Type B pancreatic cell (in vitro differentiated cells): ENCODE measurements at regions not wholly inside any gene's neighbourhood (a gene's known extent, or its start where the extent isn't known, plus 50 kb on each side); places are given as distances from the start of the nearest gene placed in this dataset.
"Not testable (repeated sequence)": the region's sequence is repeated elsewhere in the genome, so short reads cannot be mapped to it uniquely, and the experiment has no call there.

Experiments used
- DNase-seq: peaks from one replicate; pipeline ENCODE4 v3.0.0; 2021; ENCODE audit warnings: mixed read lengths; ENCODE audit not compliant: unreplicated experiment; ENCODE audit errors: extremely low spot score
- H3K27ac Mint-ChIP-seq: 2 replicates; pipeline ENCODE4 v1.8.0; 2021; ENCODE audit warnings: mild to moderate bottlenecking, mixed read lengths
- H3K27me3 Mint-ChIP-seq: 2 replicates; pipeline ENCODE4 v1.8.0; 2021; ENCODE audit warnings: mixed read lengths
- H3K36me3 Mint-ChIP-seq: 2 replicates; pipeline ENCODE4 v1.8.0; 2021; ENCODE audit warnings: mixed read lengths
- H3K4me1 Mint-ChIP-seq: one replicate; pipeline ENCODE4 v1.8.0; 2021; ENCODE audit warnings: mixed read lengths; ENCODE audit not compliant: unreplicated experiment
- H3K4me3 Mint-ChIP-seq: 2 replicates; pipeline ENCODE4 v1.8.0; 2021; ENCODE audit warnings: mild to moderate bottlenecking, mixed read lengths
- H3K9me3 Mint-ChIP-seq: 2 replicates; pipeline ENCODE4 v1.8.0; 2021; ENCODE audit warnings: mixed read lengths
- CTCF ChIP-seq: fragments of 200-600 bp; sonication (generic); conservative IDR thresholded peaks from 2 replicates; pipeline ENCODE4 v1.5.0; 2021; ENCODE audit warnings: antibody characterized with exemption, mild to moderate bottlenecking

GRCh38 chr2:65930259-65930658 lies 497.9 kb upstream of the SPRED2 start:
- H3K4me3 Mint-ChIP-seq, result no peak overlapping the region
- H3K27ac Mint-ChIP-seq, result no peak overlapping the region
- no peak for TF ChIP-seq CTCF
- H3K9me3 Mint-ChIP-seq, result no peaks in the 10 kb centered on the region
- H3K4me1 Mint-ChIP-seq, result no peaks in the 10 kb centered on the region
- peaks cover 5% of the 10 kb centered on the region for H3K27me3 Mint-ChIP-seq
- no peak for DNase-seq
- H3K36me3 Mint-ChIP-seq, result no peaks in the 10 kb centered on the region

GRCh38 chr2:65929664-65930063 lies 497.3 kb upstream of the SPRED2 start:
- H3K36me3 Mint-ChIP-seq, H3K4me3 Mint-ChIP-seq, H3K27ac Mint-ChIP-seq, H3K27me3 Mint-ChIP-seq, H3K9me3 Mint-ChIP-seq, DNase-seq, H3K4me1 Mint-ChIP-seq: not testable (repeated sequence)

- Mint-ChIP-seq H3K27ac (peak overlapping the region; percentile 11), H3K4me3 (no peak overlapping the region), H3K36me3 (no peaks in the 10 kb centered on the region), H3K4me1 (peaks cover 9% of the 10 kb centered on the region), H3K9me3 (no peaks in the 10 kb centered on the region), H3K27me3 (no peaks in the 10 kb centered on the region)
- no peak for DNase-seq
- no peak for TF ChIP-seq CTCF
These were observed 490.4 kb upstream of the SPRED2 start for GRCh38 chr2:65922794-65923193.

GRCh38 chr2:65922030-65922429 lies 489.6 kb upstream of the SPRED2 start:
- Mint-ChIP-seq H3K27ac (peak overlapping the region; percentile 66), H3K27me3 (no peaks in the 10 kb centered on the region), H3K4me3 (no peak overlapping the region), H3K36me3 (no peaks in the 10 kb centered on the region), H3K9me3 (no peaks in the 10 kb centered on the region), H3K4me1 (peaks cover 9% of the 10 kb centered on the region)
- no peak for DNase-seq
- TF ChIP-seq CTCF, result no peak

GRCh38 chr2:65921116-65921515 lies 488.7 kb upstream of the SPRED2 start:
- H3K27me3 Mint-ChIP-seq, result no peaks in the 10 kb centered on the region
- no peak overlapping the region for H3K4me3 Mint-ChIP-seq
- no peaks in the 10 kb centered on the region for H3K9me3 Mint-ChIP-seq
- no peak for TF ChIP-seq CTCF
- peaks cover 9% of the 10 kb centered on the region for H3K4me1 Mint-ChIP-seq
- H3K27ac Mint-ChIP-seq, result no peak overlapping the region
- DNase-seq, result no peak
- H3K36me3 Mint-ChIP-seq, result no peaks in the 10 kb centered on the region

GRCh38 chr2:65920659-65921058 lies 488.3 kb upstream of the SPRED2 start:
- no peak for TF ChIP-seq CTCF
- no peak for DNase-seq
- H3K27me3 Mint-ChIP-seq, result no peaks in the 10 kb centered on the region
- H3K4me1 Mint-ChIP-seq, result peaks cover 9% of the 10 kb centered on the region
- H3K36me3 Mint-ChIP-seq, result no peaks in the 10 kb centered on the region
- no peaks in the 10 kb centered on the region for H3K9me3 Mint-ChIP-seq
- no peak overlapping the region for H3K27ac Mint-ChIP-seq
- no peak overlapping the region for H3K4me3 Mint-ChIP-seq
